Lower leg skin (tissue), 3 donors: ENCODE measurements at regions not wholly inside any gene's neighbourhood (a gene's known extent, or its start where the extent isn't known, plus 50 kb on each side); places are given as distances from the start of the nearest gene placed in this dataset.

Experiments
- POLR2A ChIP-seq, 2 donors: fragments of 450-650 bp; IDR thresholded peaks; one replicate each; pipeline ENCODE4 v1.6.1; 2016 to 2017; ENCODE audit warnings: antibody characterized with exemption in 2 of 2, mild to moderate bottlenecking in 1 of 2, moderate library complexity in 1 of 2
- TF ChIP-seq, protein P1 (sequence below), 3 donors: fragments of 450-650 bp; IDR thresholded peaks; one replicate each; pipeline ENCODE4 v1.5.1; 2016; ENCODE audit warnings: antibody characterized with exemption in 3 of 3, mild to moderate bottlenecking in 3 of 3, moderate library complexity in 2 of 3

DNA sequence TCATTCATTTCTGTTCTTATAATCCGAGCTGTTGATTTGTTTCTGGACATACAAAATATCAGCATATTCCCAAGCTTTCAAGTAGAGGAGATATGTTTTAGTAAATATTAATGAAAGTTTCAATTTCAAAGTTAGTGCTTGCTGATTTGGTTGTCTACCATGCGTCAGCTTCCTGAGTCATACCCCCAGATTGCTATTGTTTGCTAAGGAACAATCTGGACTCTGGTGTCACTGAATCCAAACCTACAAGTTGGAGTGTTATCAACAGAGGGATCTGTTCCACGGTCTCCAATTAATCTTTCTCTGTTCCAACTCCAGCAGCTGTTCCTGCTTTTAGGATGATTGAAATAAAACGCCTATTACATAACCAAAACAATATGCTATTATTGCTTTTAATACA is 96.1 kb upstream of the FAM9A start:
- TF ChIP-seq, protein P1, sequence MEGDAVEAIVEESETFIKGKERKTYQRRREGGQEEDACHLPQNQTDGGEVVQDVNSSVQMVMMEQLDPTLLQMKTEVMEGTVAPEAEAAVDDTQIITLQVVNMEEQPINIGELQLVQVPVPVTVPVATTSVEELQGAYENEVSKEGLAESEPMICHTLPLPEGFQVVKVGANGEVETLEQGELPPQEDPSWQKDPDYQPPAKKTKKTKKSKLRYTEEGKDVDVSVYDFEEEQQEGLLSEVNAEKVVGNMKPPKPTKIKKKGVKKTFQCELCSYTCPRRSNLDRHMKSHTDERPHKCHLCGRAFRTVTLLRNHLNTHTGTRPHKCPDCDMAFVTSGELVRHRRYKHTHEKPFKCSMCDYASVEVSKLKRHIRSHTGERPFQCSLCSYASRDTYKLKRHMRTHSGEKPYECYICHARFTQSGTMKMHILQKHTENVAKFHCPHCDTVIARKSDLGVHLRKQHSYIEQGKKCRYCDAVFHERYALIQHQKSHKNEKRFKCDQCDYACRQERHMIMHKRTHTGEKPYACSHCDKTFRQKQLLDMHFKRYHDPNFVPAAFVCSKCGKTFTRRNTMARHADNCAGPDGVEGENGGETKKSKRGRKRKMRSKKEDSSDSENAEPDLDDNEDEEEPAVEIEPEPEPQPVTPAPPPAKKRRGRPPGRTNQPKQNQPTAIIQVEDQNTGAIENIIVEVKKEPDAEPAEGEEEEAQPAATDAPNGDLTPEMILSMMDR (IDR thresholded peaks at IDR 0.05) = no peak
- no peak for TF ChIP-seq POLR2A (IDR thresholded peaks at IDR 0.05)
